Activated effector memory CD4-positive, alpha-beta T cell treated with Interleukin-2 at 50 U/mL for 16 hours (primary cell): ENCODE measurements at regions not wholly inside any gene's neighbourhood (a gene's known extent, or its start where the extent isn't known, plus 50 kb on each side); places are given as distances from the start of the nearest gene placed in this dataset.
"Not testable (repeated sequence)": the region's sequence is repeated elsewhere in the genome, so short reads cannot be mapped to it uniquely, and the experiment has no call there.

Source experiments
- DNase-seq: peaks from one replicate; pipeline ENCODE4 v3.0.0-alpha.2; 2020

- DNase-seq: no peak
Measured at GRCh38 chr20:50331469-50332363, 141.1 kb downstream of the CEBPB start.

GRCh38 chr20:50332491-50332980 lies 141.9 kb downstream of the CEBPB start:
- DNase-seq: no peak

DNA sequence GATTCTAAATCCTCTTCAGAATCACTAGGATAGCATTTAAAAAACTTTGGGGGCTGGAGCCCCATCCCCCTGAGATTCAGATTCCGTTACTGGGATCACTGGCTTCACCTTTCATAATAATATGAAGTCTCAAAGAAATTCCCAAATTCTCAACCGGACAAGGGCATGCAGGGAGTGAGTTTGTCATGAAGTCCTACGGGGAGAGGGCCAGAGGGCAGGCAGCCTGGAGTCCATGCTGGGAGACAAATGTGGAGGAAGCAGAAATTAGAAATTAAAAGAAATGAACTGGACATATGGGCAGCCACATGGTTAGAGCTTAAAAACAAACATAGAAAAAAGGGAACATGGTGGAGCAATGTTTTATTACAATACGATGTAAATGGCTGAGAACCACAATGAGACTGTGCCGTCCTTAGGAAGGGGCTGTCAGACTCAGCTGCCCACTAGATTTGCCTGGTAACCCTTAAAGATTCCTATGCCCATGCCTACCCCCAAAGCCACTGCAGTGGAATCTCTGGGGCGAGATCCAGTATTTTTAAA lies 142.6 kb downstream of the CEBPB start:
- no peak for DNase-seq

- no peak for DNase-seq
Measured at GRCh38 chr20:50333812-50334211, 143.2 kb downstream of the CEBPB start.

- DNase-seq: not testable (repeated sequence)
Measured at GRCh38 chr20:50334512-50334911, 143.9 kb downstream of the CEBPB start.

DNA sequence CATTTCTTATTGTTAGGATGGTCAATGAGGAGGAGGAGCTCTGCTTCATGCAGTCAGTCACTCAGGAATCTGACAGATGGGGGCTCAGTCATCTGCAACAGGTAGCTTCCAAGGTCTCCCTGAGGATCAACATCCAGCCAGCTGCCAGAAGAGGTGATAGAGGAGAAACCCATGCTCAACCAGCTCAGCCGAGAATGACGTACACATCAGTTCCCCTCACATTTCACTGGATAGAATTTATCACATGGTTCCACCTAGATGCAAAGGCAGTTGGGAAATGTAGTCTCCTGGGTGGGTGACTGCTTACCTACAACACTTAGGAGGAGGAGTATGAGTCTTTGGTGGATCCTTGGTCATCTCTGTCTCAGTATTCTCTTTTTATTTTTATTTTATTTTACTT lies 144.5 kb downstream of the CEBPB start:
- DNase-seq: no peak

GRCh38 chr20:50335866-50336265 lies 145.2 kb downstream of the CEBPB start:
- DNase-seq: no peak

DNA sequence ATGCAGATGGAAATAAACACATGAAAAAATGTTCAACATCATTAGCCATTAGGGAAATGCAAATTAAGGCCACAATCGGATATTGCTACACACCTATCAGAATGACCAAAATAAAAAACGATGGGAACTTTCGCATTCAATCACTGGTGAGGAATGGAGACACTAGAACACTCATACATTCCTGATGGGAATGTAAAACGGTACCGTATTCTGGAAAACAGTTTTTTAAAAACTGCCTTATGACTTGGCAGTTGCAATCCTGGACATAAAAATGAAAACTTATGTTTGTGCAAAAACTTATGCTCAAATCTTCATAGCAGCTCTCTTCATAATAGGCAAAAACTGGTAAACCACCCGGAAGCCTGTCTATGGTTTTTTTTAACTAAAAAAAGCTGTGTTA lies 146.0 kb downstream of the CEBPB start:
- DNase-seq: no peak

GRCh38 chr20:50337521-50338466 lies 147.2 kb downstream of the CEBPB start:
- no peak for DNase-seq

DNA sequence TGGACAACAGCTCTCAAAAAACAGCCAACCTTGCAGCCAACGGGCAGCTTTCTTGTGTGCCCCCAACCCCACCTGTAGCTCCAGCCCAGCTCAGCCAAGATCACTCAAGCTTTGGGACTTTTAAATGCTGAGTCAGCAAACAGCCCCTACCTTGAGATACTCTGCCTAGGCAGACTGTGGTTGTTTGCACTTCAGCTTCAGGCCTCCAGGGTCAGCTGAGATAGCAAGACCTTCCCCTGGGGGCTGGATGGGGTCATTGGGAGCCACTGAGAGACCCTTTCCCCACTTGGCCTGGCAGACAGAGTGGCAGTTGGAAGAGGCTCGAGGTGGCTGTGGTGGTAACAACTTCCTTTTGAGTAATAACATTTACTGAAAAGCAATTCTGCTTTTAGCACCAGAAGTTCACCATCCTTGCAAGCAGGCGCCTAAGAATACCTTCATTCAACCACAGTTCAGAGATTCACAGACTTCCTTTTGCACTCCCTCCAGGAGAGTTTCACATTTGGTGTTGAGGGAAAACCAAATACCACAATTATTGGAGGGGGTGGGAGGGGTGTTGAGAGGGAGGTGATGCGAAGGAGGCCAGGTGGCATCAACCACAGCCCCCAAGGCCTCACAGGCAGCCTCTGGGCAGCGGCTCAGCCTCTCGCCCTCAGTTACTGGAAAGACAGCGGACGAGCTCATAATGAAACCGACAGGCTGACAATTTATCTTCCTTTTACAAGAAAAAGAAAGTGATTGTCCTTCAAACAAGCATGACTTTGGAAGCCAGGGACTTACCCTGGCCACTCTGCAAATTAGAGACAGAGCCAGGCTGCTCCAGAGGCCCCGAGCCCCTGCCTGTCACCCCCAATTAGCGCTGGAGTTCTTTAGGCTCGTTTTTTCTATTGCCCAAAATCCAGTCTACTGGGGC lies 148.1 kb downstream of the CEBPB start:
- peak; percentile 12 for DNase-seq

DNA sequence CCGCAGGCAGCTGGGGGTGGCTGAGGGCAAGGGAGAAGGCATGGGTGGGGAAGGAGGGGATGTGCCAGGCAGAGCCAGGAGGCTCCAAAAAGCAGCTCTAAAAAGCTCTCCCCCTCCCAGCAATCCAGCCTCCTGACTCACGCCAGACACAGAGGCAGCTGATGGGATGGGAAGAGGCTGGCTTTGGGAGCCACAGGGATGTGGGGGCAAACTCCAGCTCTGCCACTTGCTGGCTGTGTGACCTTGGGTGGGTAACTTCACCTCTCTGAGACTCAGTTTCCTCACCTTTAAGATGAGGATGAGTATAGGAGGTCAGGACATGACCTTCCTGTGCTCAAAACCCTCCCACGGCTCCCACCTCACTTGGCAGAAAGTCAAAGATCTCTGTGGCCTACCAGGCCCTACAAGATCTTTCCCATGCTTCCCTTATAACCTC lies 148.9 kb downstream of the CEBPB start:
- no peak for DNase-seq

DNA sequence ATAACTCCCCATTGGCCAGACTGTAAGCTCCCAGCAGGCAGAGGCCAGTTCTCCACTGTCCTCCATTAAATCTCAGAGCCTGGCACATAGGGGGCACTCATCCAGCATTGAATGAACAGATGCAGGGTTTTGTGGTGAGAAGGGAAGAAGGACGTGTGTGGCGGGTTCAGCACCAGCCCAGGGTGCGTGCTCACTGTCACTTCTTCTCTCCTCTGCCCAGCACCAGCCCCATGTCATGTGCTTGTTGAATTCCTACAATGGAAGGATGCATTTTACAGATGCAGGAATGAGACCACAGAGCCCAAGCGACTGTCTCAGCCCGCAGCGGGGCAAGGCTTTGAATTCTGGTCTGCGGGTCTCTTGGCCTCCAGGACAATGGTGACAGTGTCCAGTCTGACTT lies 149.9 kb downstream of the CEBPB start:
- no peak for DNase-seq

GRCh38 chr20:50341050-50341449 lies 150.4 kb downstream of the CEBPB start:
- DNase-seq: no peak

- no peak for DNase-seq
Measured at GRCh38 chr20:50341880-50342637, 151.4 kb downstream of the CEBPB start.

- no peak for DNase-seq
Measured at GRCh38 chr20:50342638-50343102, 152.0 kb downstream of the CEBPB start.

- DNase-seq: no peak
Measured at GRCh38 chr20:50343125-50343489, 152.5 kb downstream of the CEBPB start.

DNA sequence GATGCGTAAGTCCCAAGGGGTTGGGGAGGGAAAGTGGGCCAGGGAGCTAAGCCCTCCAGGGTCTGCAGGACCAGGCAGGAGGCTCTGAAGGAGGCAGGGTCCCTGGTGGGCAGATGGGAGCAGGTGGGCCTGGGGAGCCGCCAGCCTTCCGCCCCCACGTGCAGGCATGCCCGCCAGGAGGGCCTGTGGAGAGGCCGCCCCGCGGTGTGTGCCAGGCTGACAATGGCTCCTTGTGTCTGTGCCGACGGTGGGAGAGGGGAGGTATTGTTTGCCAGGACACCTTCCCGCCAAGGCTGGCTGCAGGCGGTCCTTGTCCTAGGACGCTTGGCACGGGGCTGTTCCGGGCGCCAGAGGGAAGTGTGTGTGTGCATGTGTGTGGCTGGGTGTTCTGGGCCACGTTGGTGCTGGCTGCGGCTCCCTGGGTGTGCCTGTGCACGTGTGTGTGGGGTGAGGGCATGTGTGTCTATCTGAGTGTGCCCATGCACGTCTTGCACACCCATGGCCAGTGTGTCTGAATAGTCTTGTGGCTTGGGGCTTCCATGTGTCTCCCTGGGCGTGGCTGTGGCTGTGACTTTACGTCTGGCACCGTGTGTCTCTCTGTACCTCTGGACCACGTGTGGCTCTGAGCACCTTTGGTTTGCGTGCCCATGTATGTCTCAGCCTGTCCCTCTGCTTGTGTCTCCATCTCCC lies 153.0 kb downstream of the CEBPB start:
- DNase-seq: no peak

DNA sequence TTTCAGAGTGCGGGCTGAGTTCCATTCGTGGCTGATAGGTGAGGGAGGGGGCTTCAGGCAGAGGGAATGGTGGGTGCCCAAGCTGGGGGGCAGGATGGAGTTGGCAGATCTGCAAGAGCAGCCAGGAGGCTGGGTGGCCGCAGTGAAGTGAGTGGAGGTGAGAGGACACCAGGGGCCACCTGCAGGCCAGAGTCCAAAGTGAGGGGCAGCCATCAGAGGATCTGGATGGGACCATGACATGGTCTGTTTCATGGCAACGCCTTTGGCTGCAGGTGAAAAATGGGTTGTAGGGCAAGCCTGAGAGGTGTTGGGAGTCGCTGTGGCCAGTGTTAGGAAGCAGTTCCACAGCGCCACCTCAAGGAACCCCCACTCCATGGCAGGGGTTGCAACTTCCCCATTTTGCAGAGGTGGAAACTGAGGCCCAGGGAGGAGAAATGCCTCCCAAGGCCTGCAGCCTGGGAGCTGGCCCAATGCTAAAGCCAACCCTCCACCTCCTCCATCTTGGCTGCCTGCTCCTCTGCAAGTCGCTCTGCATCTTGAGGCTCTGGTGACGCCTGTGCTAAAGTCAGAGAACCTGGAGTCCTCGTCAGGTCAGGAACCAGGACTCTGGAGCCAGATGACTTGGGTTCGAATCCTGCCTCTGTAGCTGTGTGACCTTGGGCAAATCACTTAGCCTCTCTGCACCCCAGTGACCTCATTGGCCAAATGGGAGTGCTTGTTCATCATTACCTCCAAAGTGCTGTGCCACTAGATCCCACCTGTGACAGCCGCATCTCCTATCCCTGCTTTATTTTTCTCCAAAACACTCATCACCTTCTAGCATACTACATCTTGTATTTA lies 153.8 kb downstream of the CEBPB start:
- no peak for DNase-seq

DNA sequence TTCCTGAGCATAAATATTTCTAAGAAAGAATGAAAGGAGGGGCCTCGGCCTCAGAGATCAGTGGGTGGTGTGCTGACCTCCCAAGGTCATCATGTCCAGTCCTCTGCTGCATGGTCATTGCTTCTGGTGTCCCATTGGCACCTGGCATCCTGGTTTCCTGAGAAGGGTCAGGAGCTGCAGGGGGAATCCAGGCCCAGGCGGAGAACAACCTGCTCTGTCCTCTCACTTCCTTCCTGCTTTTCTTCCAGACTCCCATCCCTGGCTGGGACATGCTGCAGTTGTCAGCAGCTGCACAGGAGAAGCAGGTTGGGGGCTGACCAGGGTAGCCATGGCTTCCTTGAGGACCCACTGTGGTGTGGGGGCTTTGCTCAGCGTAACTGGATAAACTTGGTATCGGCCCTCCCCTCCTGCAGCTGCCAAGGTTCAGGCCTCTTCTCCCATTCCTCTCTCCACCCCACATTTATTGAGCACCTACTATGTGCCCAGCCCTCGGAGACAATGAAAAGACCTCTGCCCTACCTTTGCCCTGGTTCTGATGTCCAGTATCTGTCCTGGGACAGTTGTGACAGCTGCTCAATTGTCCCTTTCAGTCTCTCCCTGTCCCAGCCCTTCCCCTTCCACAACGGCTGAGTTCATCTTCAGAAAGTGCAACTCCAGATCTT lies 155.2 kb downstream of the CEBPB start:
- no peak for DNase-seq
